ENCODE measurements at regions not wholly inside any gene's neighbourhood (a gene's known extent, or its start where the extent isn't known, plus 50 kb on each side); places are given as distances from the start of the nearest gene placed in this dataset.
"Not testable (repeated sequence)": the region's sequence is repeated elsewhere in the genome, so short reads cannot be mapped to it uniquely, and the experiment has no call there.

DNA sequence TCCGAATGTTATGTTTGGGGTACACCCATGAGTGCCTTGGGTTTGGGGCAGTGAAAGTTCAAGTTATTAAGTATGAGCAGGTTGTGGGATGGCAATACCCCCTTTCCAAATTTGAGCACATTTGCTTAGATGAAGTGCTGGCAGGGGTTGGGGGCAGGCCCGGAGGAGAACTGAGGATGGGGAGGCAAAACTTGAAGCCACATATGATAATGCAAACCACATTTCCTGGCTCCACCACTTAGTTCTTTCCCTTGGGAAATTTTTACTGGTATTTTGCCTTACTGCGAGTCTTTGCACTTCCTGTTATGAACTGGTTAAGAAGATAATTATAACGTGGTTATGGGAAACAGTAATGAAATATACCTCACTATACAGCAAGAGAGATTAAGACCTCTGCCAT, 336.0 kb upstream of the ONECUT1 start:
- no peak for DNase-seq (ENCODE audit: low spot score)

DNA sequence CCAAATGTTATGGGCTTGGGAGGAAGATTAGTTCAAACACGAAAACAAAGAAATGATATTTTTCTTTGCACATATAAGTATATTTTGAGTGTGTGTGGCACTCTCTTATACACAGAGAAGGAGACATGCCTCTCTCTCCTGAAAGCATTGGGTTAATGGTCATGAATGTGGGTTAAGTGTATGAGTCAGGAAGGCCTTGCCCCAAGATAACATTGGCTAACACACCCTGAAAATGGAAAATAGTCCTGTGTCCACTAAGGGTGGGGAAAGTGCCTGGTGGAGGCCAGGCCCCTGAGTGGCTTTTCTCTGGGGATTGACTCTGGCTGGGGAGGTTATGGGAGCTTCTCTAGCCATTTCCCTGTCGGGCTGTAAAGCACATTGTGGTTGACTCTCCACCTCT, 332.7 kb upstream of the ONECUT1 start:
- no peak for DNase-seq (ENCODE audit: low spot score)

DNA sequence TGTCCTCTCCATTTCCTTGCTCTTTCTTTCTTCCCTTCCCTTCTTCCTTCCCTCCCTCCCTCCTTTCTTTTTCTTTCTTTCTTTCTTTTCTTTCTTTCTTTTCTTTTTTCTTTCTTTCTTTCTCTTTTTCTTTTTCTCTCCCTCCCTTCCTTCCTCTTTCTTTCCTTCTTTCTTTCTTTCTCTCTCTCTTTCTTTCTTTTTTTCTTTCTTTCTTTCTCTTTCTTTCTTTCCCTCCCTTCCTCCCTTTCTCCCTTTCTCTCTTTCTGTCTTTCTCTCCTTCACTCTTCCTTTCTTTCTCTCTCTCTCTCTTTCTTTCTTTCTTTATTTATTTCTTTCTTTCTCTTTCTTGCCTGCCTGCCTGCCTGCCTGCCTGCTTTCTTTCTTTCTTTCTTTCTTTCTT, 326.8 kb upstream of the ONECUT1 start:
- DNase-seq (ENCODE audit: low spot score), result not testable (repeated sequence)

DNA sequence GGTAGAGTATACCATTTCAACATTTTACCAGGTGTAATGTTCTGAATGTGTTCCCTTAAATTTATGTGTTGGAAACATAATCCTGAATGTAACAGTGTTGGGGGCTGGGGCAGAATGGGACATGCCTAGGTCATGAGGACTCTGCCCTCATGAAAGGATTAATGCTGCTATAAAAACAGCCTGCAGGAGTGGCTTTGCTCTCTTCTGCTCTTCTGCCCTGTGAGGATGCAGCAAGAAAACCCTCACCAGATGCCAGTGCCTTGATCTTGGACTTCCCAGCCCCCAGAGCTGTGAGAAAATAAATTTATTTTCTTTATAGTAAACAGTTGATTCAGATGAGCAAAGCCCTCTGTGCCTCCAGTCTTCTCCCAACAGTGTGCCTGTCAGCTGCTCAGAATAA, 326.0 kb upstream of the ONECUT1 start:
- DNase-seq (ENCODE audit: low spot score), result no peak

DNA sequence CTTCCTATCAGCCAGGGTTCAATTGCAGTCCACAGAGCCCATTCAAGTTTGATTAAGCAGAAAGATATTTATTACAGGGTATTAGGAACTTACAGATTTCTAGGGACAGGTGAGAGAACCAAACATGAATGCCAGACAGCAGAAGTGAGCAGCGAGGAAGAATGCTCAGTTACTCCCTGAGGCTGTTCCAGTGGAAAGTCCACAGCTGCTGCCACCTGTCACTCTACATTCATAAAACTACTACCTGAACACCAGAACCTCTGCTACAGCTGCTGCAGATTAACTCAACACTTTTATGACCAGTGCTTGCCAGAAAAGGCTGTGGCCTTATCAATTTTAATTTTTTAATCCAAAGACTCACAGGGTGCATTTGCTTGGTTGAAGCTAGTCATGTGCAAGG, 325.4 kb upstream of the ONECUT1 start:
- no peak for DNase-seq (ENCODE audit: low spot score)

DNA sequence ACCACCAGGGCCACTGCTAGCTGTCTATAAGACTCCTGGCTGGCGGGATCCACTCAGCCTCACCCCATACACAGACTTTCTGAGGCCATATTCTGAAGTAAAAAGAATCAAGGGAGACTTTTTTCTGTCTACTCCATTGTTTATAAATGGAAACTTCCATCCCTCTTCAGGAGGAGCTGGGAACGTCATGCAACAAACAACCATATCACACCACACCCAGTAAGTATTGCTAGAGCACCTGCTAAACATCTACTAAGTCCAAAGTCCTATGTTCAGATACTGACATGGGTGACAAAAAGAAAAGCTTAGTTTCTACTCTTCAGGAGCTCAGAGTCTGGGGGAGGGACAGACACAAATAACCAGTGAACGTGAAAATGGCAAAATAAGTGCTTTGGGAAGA, 324.8 kb upstream of the ONECUT1 start:
- DNase-seq (ENCODE audit: low spot score), result no peak

DNA sequence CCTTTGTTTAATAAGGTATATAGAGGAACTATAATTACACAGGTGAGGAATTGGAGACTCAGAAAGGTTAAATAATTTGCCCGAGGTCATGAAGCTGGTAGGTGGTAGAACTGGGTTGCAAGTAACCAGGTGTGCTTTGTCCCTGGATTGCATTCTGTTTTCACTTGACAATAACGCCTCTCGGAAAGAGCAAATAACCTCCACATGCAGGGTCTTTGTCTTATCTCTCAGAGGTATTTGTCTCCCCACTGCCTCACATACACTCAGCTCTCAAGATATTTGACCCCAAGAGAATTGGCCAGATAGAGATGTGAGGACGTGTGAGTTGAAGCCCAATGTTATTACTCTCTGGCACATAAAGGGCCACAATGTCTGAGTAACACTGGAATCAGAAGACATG, 320.9 kb upstream of the ONECUT1 start:
- DNase-seq (ENCODE audit: low spot score), result no peak

DNA sequence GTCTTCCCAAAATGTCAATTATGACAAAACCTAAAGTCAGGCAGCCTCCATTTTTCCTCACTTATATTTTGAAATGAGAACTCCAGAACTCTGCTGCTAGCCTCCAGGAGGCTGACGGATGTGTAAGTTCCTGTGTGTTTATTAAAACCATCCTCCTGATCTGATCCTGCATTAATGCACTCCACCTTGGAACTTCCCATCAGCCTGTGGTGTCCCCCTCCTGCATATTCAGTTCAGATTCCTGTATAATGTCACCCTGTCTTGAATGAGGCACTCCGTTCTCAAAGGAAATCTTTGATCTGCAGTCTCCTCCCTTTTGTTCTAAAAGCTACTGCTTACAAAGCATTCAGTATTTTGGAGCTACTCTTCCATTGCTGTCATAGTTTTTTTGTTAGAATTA, 318.2 kb upstream of the ONECUT1 start:
- DNase-seq (ENCODE audit: low spot score), result no peak

DNA sequence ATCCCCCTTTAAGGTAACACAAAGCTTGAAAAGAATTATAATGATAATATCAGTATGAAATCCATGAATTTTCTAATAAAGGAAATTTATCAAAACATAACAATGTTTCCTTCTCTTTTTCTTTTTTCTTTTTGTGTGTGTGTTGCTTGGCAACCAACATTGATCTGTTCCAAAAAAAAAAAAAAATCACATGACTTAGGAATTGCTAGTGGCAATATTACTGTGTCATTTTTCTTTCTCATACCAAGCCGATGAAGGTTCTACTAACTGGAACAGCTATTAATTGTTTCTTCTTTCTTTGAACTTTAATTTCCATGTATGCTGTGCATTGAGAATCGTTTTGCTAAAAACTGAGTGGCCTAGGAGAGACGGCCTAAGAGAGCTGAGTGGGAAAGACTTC, 317.7 kb upstream of the ONECUT1 start:
- no peak for DNase-seq (ENCODE audit: low spot score)

DNA sequence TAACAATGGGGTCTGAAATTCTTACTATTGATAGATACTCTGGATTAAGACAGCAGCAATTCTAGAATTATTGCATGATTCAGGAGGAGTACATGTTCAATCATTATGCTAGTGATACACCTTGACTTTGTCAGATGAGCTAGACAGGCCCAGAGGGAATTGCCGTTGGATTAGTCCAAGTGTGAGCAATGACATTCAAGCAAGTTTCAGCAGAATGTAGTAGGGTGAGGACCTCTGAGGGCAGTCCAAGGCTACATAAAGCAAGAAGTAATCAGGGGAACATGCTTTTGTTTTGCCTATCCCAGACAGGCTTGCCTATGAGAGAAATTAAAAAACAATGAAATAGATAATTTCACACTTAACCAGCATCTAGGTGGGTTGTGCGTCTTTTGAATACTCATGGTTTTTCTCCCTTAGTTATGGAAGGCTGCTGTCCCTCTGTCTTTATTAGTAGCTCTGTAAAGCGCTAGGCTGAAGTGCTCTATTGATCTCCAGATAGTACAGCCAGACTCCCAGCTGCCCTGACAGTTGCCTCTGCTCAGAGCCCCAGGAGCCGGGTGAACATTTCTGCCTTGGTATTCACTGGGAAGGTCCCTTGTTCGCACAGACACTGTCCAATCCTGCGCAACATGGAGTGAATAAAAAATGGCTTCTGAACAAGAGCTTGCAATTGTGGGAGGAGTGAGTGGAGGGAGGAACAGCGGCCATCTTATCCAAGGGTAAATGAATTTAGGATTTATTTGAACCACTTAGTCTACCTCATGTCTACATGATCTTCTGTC, 316.6 kb upstream of the ONECUT1 start:
- no peak for DNase-seq (ENCODE audit: low spot score)

DNA sequence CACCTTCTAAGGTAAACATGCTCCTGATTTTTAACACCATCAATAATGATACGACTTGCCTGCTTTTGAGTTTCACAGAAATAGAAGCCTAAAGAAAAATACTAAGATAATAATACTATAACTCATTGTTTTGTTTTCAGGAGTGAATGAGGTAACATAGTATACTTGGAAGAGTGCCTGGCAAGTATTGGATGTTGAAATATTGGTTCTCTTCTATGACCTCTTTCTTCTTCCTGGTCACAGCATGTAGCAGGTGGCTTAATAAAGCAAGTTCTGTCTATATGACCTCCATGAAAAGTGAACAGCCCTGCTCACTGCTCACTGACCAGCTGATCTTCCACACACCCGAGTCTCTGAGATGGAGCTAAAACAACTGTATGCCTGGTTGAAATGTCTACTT, 312.3 kb upstream of the ONECUT1 start:
- DNase-seq (ENCODE audit: low spot score), result no peak

DNA sequence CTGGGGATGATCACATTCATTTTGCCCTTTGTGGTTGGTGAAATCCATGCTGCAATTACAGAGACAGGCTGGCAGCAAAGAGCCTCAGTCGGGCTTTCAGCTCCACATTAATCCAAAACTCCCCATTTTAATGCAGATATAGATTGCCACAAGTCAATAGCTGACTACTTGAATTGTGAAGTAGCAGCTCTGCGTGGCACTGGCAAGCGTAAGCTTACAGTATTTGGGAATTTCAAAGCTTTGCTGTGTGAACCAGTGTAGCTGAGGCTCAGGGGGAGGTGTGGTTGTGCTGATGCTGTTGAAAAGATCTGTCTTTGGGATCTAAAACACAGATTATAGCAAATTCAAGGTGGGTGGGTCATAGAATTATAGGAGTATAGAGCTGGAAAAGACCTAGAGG, 290.3 kb upstream of the ONECUT1 start:
- DNase-seq (ENCODE audit: low spot score), result no peak

DNA sequence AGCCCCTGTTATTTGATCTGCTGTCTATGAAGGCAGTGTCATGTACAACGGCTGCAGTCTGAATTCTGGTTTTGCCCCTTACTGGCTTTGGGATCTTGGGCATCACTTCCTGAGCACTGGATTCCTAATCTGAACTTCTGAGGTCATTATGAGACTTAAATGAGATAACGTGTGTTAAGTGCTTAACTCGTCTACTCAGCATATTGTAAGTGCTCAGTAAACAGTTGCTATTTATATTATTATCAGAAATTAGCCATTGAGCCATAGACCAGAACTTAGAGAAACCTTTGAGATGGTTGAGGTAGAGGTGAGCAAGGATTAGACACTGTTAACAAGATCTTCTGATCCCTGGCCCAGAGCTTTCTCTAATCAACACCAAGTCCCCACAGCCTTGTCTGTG, 284.1 kb upstream of the ONECUT1 start:
- DNase-seq (ENCODE audit: low spot score), result no peak

DNA sequence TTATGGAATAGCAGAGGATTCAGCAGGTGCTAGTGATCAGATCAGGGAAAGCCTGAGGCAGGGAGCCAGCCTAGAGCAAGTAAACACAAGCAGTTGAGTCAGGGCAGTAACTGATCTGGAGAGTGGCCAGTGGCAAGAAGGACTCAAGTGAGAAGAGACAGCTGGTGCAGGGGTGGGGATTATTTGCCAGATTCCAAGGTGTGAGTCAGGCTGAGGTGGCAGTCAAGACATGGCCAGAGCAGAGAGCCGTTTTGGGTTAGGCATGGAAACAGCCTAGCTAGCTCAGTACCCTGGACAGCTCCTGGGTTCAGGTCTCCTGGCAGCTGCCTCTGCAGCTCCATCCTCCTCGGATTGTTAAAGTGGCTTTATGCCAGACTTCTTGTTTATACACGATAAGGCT, 281.9 kb upstream of the ONECUT1 start:
- peak; percentile 9 for DNase-seq (ENCODE audit: low spot score)

DNA sequence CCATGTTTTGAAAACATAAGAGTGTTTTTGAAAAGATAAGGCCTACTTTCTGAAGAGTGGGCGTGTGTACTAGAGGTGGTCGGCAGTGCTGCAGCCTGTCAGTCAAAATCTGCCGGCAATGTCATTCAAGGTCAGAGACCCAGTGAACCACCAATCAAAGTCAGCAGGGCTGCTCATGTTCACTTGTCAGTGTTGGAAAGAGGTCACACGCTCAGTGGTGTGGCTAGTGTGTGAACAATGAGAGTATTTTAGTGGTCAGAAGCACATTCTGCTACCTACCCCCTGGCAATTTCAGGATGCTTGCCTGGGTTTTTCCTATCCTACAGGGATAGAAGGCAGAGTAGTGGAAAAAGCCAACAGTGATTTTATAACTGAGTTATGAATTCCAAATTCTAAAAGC, 278.5 kb upstream of the ONECUT1 start:
- no peak for DNase-seq (ENCODE audit: low spot score)

DNA sequence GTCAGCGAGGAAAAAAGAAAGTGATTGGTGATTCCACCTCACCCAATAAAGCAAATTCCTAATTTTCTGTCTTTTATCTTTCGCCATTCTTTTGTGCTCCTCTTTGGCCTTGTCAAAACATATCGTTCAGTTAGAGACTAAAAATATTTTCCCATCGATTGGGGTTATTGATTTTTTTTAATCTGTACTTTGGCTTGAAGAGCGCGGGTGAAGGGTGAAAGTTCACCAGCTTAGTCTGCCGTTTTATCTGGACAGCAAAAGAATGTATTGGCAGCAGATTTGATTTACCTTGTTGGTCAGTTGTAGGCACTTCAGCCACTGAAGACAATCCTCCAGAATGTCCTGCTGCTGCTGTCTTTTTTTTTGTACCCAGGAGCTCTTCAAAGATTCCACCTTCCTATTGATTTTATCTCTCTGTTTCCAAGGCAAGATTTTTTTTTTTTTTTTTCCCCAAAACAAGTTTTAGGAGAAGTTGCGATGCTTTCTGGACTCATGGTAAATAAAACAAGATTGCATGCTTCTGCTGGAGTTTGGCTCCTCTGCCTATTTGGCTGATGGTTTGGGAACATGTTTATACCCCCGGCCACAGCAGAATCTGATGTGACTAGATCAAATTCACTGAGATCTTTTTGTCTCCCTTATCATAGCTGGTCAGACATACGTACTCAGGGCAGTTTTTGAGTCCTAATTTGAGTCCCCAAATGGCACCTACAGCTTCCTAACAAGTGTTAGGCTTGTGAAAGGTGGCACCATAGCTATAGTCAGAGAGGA, 269.3 kb upstream of the ONECUT1 start:
- no peak for DNase-seq (ENCODE audit: low spot score)

DNA sequence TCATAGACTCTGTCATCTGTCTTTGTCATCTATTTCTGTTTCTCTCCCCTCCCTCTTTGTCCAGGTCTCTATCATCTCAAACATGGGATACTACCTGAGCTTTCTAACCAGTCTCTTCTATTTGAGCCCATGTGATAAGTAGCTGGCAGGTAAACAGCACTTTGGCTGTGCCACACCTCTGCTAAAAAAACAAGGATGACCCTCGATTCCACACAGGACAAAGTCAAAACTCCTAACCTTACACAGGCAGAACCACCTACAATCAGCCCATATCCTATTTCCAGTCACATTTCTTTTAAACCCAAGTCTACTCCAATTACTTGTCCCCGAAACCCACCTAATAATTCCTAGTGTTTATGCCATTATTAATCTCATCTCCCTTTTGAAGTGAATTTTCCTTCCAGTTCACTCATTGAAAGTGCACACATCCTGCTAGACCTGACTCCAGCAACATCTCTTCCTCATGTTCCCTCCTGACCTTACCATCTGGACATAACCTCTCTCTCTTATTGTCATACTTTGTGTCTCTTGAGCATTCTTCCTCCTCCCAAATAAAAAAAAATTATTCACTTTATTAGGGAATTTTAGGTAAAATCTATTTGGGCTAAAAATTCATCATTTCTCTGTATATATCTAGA, 256.1 kb upstream of the ONECUT1 start:
- DNase-seq (ENCODE audit: low spot score), result no peak

DNA sequence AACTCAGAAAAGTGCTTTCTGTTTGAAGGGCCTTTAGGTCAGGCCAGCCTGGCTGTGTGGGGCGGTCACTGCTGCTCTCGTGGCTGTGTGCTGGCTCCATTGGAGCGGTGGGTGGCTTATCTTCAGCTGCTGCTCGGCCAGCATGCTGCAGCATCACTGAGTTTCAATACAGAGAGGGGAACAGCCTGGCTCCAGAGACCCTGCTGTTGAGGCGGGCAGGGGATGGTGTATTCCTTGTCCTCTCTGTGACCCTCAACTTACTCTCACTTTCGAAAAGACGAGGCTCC, 248.5 kb upstream of the ONECUT1 start:
- DNase-seq (ENCODE audit: low spot score), result no peak

DNA sequence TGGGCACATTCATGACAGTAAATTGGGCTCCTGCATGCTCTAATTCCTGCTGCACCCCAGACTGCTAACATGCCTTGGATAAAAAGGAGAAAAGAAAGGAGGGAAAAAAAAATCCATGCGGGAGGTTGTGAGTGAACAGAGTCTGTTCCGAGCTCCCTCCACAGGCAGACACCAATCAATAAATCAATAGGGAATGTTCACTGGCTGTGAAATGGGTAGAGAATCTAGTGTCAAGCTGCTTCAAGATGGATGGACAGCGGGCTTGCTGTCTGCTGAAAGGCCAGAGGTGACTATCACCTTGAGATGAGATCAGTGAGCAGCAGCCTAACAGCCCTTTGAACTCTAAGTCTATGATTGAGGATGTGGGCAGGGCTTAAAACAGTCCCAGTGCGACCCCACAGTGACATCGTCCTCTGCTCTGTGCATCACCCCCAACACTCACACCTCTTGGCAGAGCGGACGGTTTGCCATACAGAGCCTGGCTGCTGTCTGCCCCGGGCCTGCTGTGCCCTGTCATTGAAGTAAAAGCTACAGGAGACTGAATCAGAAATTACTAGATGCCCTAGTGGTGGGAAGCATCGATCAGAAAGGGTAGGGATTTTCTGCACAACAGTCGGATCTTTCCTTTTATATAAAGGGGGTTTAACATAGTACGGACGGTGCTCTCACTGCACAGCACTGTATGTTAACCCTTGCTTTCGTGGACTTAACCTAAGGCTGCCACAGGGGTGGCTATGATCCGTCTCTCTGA, 247.9 kb upstream of the ONECUT1 start:
- DNase-seq (ENCODE audit: low spot score), result no peak

DNA sequence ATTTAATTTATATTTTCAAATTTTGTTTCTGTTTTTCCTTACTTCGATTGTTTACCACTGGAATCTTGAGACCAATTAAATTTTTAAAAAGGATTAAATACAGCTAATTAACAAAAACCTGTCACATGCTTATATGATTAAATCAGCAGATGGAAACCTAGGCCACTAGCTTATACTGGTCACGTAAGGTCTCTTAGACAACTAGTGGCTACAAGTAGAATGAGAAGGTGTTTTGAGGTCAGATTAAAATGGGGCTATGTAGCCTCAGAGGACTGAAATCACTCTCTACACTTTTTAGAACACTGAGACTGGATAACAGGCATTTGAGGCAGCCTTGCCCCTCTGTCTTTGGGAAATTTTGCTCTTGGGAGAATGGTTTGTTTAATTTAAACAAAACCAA, 246.5 kb upstream of the ONECUT1 start:
- no peak for DNase-seq (ENCODE audit: low spot score)

DNA sequence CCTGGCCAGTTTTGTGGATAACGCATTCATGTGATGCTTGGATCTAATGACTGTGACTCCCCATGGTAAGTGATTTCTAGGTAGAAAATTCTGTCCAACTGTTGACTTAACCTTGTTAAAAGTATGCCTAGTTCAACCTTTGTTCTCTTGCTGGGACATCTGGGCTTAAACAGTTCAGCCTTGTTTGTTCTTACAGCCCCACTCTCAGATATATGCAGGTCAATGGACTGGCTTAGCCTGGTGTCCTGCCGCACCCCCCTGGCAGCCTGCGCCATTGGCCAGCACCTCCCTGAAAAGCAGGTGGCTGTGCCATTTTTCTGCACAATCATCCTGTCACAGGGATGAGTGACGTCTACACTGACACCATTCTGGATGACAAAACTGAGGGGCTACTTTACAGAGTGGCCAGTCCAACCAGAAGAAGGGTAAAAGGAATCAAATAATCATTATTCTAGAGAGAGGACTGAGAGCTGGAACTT, 244.7 kb upstream of the ONECUT1 start:
- no peak for DNase-seq (ENCODE audit: low spot score)

DNA sequence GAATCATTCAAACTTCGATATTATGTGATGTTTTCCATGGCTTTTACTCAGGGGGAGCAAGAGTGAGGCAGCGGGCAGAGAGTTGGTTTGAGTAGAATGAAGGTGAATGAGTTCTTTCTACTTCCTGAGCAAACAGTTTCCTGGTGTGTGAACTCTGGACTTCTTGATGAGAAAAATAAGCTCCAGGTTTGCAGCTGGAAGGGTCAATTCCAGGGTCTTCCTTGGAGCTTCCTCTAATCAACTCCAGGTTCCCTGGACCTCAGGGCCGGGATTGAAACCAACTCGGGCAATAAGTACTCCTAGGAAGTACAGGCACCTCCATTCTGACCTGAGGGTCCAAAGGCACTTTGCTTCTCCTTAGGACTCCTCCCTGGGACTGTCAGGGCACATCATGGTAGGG, 243.6 kb upstream of the ONECUT1 start:
- no peak for DNase-seq (ENCODE audit: low spot score)

DNA sequence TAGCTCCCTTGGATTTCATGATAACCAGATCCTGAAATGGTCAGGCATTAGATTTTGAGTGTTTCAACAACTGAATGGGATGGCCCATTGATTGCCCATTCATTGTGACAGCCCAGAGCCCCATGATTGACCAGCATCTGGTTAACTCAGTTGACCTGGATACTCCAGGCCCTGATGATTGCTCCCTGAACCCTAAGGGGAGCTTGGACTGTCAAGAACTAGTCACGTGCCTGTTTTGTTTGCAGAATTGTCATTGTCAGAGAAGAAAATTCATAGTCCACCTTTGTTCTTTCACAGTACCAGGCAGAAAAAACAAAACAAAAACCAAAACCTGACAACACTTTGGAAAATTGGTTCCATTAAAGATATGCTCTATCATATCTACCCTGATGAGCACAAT, 241.3 kb upstream of the ONECUT1 start:
- no peak for DNase-seq (ENCODE audit: low spot score)

All from pons (tissue), 1 donor.